AG09309 (cell line): ENCODE measurements at regions not wholly inside any gene's neighbourhood (a gene's known extent, or its start where the extent isn't known, plus 50 kb on each side); places are given as distances from the start of the nearest gene placed in this dataset.
"Not testable (repeated sequence)": the region's sequence is repeated elsewhere in the genome, so short reads cannot be mapped to it uniquely, and the experiment has no call there.

ENCODE experiments used
- DNase-seq: peaks from one replicate; pipeline ENCODE4 v3.0.0-alpha.2; 2010; ENCODE audit warnings: low read depth
- H3K4me3 ChIP-seq: 2 replicates; pipeline ENCODE4 v1.5.1; 2011; ENCODE audit warnings: mild to moderate bottlenecking, low read depth, low read length, moderate library complexity; ENCODE audit not compliant: control insufficient read depth
- TF ChIP-seq, protein P1 (sequence below): IDR thresholded peaks from 2 replicates; pipeline ENCODE4 v1.5.1; 2011; ENCODE audit warnings: mild to moderate bottlenecking, low read depth, low read length, inconsistent platforms; ENCODE audit not compliant: insufficient read depth, control insufficient read depth; ENCODE audit errors: missing control alignments

GRCh38 chr5:23103566-23103965 is 250.4 kb upstream of the CDH12 start:
- no peak for DNase-seq
- TF ChIP-seq, protein P1, sequence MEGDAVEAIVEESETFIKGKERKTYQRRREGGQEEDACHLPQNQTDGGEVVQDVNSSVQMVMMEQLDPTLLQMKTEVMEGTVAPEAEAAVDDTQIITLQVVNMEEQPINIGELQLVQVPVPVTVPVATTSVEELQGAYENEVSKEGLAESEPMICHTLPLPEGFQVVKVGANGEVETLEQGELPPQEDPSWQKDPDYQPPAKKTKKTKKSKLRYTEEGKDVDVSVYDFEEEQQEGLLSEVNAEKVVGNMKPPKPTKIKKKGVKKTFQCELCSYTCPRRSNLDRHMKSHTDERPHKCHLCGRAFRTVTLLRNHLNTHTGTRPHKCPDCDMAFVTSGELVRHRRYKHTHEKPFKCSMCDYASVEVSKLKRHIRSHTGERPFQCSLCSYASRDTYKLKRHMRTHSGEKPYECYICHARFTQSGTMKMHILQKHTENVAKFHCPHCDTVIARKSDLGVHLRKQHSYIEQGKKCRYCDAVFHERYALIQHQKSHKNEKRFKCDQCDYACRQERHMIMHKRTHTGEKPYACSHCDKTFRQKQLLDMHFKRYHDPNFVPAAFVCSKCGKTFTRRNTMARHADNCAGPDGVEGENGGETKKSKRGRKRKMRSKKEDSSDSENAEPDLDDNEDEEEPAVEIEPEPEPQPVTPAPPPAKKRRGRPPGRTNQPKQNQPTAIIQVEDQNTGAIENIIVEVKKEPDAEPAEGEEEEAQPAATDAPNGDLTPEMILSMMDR: no peak
- no peak overlapping the region for H3K4me3 ChIP-seq

- not testable (repeated sequence) for DNase-seq, H3K4me3 ChIP-seq
Measured at GRCh38 chr5:23095418-23095817, 242.3 kb upstream of the CDH12 start.

DNA sequence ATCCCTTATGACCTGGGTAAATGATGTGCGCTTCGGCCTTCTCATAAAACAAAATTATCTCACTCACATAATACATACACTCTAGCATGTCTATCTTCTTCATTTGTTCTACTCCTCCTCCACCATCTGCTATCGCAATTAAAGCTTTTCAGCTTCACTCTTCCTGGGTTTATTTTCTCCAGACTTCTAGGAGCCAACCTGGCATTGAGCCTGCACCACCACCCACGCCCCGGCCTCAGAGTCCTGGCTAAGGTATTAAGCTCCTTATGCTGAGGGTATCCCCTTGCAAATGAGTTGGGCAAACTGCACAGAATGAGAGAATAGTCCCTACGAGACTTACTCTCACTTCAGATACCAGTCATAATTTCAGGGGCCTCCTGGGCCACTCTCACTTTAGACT is 236.1 kb upstream of the CDH12 start:
- TF ChIP-seq, protein P1: no peak
- no peak for DNase-seq
- no peak overlapping the region for H3K4me3 ChIP-seq

DNA sequence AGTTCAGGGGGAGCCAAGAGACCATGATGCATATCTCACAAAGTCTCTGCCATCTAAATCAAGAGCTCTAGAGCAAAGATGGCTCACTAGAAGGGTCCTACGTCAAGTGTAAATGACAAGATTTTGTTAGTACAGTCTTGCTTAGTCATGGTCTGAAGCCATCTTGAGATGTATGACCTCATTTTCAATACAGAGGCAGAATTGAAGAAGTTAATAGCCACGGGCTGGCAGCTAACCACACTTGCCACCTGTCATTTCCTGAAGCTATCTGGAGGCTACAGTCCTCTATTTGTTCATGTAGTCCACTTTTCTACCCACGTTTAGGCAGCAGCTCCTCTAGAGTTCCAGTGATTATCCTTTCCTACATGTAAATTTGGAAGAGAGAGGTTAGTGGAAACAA is 231.7 kb upstream of the CDH12 start:
- H3K4me3 ChIP-seq: no peak overlapping the region
- DNase-seq: no peak
- TF ChIP-seq, protein P1: no peak

DNA sequence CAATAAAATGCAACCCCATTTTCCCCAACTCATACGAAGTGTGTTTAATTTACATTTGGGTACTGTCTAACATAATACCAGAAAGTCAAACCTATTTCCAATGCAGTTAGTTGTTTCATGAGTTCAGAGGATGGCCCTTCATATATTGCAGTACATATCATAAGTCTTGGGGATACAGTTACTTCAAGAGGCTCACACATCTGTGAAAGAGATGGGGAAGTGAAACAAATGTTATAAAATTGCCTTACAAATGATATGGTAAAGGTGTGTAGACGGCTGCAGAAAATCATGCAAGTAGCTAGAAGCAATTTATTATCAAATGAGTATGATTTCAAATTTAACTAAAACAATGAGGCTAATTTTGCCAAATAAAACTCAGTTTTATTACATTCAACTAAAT is 219.0 kb upstream of the CDH12 start:
- no peak overlapping the region for H3K4me3 ChIP-seq
- TF ChIP-seq, protein P1: no peak
- no peak for DNase-seq

DNA sequence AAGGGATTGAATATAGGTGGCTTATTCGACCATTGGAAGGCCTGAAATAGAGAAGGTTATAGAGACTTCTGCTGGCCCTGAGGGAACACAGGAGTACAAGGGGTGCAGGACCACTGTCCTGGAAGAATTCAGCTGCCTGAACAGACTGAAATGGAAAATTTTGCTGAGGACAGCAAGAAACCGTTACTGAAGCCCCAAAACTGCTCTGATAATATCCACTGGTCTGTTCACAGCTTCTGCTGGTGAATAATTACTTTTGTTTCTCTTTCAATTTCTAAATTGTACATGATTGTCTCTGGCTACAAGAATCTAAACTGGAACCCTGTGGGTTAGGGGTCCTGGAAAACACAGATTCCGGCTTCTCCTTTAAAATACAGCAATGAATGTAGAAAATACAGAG is 218.5 kb upstream of the CDH12 start:
- TF ChIP-seq, protein P1: no peak
- DNase-seq: no peak
- no peak overlapping the region for H3K4me3 ChIP-seq

GRCh38 chr5:23064710-23065109 is 211.6 kb upstream of the CDH12 start:
- DNase-seq: no peak
- TF ChIP-seq, protein P1: no peak
- H3K4me3 ChIP-seq: no peak overlapping the region
